ENCODE measurements at regions not wholly inside any gene's neighbourhood (a gene's known extent, or its start where the extent isn't known, plus 50 kb on each side); places are given as distances from the start of the nearest gene placed in this dataset.
A peak's percentile ranks its signal among the peaks of the same experiment; 100 is the strongest.

GRCh38 chr6:122124908-122125307 is 274.5 kb upstream of the HSF2 start:
- in situ Hi-C loops (cut with HindIII; ENCODE audit: extremely low pct_ligation_motif_present, low pct_unique_long_range_greater_than_20kb): no loop called here
- H2AFZ ChIP-seq (ENCODE audit: low read length): no peak overlapping the region
- H3K9me3 ChIP-seq (ENCODE audit: low read length): no peaks in the 10 kb centered on the region

GRCh38 chr6:122126894-122127293 is 272.6 kb upstream of the HSF2 start:
- FAIRE-seq: no peak
- Histone ChIP-seq H3K4me2 (ENCODE audit: low read depth, low read length) (no peak overlapping the region), H3K9me3 (ENCODE audit: low read length) (no peaks in the 10 kb centered on the region), H2AFZ (ENCODE audit: low read length) (no peak overlapping the region), H3K4me3 (replicated peaks in 1 of 3; ENCODE audit: insufficient read depth in 1 of 3, low read depth in 2 of 3, low read length in 3 of 3) (no peak overlapping the region), H3K36me3 (replicated peaks in 1 of 2; ENCODE audit: control insufficient read depth in 1 of 2, insufficient read depth in 2 of 2, low read length in 2 of 2) (no peaks in the 10 kb centered on the region), H3K79me2 (ENCODE audit: insufficient read depth, low read length) (no peaks in the 10 kb centered on the region), H3K27me3 (ENCODE audit: control insufficient read depth in 1 of 2, insufficient read depth in 2 of 2, low read length in 2 of 2) (no peaks in the 10 kb centered on the region), H4K20me1 (ENCODE audit: insufficient read depth, low read length) (no peaks in the 10 kb centered on the region), H3K27ac (ENCODE audit: extremely low read length, insufficient read depth, low read length) (no peak overlapping the region), H3K9ac (ENCODE audit: insufficient read depth, low read depth, low read length) (no peak overlapping the region), H3K4me1 (ENCODE audit: insufficient read depth, low read length) (no peaks in the 10 kb centered on the region)
- no TSS peak for BruUV-seq (replicated peaks)
- ChIA-PET CTCF (ENCODE audit: low intra/inter-chr PET ratio, low total read pairs) (no interaction called here), POLR2A (no interaction called here)
- DNase-seq (ENCODE audit: low spot score): no peak
- in situ Hi-C loops (cut with HindIII; ENCODE audit: extremely low pct_ligation_motif_present, low pct_unique_long_range_greater_than_20kb) (no loop called here), intact Hi-C loops (cut with micrococcal nuclease; ENCODE audit: unreplicated experiment) (no loop called here)
- WGBS (ENCODE audit: low lambda C conversion rate): 2% methylated on average over 3 of the region's 3 CpGs
- ATAC-seq: no peak
- no peak for TF ChIP-seq SNRNP70 (IDR thresholded peaks at IDR 0.05; ENCODE audit: low read depth, low read length)
- TF ChIP-seq ZNF326 (CRISPR knock-in tag; IDR thresholded peaks at IDR 0.05; ENCODE audit: borderline replicate concordance): no peak
- no peak for TF ChIP-seq HDAC1 (CRISPR knock-in tag; IDR thresholded peaks at IDR 0.05)
- no peak for TF ChIP-seq ETV5 (CRISPR knock-in tag; IDR thresholded peaks at IDR 0.05; ENCODE audit: borderline replicate concordance)
- no peak for TF ChIP-seq ZNF558 (CRISPR knock-in tag; IDR thresholded peaks at IDR 0.05; ENCODE audit: borderline replicate concordance)
- no peak for TF ChIP-seq TFDP1 (CRISPR knock-in tag; IDR thresholded peaks at IDR 0.05; ENCODE audit: borderline replicate concordance)
- no peak for TF ChIP-seq CHD4 (IDR thresholded peaks at IDR 0.05; ENCODE audit: borderline replicate concordance, low read length)
- TF ChIP-seq ZNF615 (CRISPR knock-in tag; IDR thresholded peaks at IDR 0.05; ENCODE audit: borderline replicate concordance): no peak
- no peak for TF ChIP-seq MAX (IDR thresholded peaks at IDR 0.05)
- TF ChIP-seq ZBTB7A (CRISPR knock-in tag; IDR thresholded peaks at IDR 0.05): no peak
- TF ChIP-seq RNF219 (CRISPR knock-in tag; IDR thresholded peaks at IDR 0.05): no peak
- TF ChIP-seq ZNF124 (CRISPR knock-in tag; IDR thresholded peaks at IDR 0.05): no peak

More at GRCh38 chr6:122124908-122125307, 274.5 kb upstream of the HSF2 start:
- intact Hi-C loops (cut with micrococcal nuclease; ENCODE audit: unreplicated experiment): no loop called here
- CTCF ChIA-PET (ENCODE audit: low intra/inter-chr PET ratio, low total read pairs): no interaction called here
- FAIRE-seq (no peak), ATAC-seq (no peak), DNase-seq (ENCODE audit: low spot score) (no peak)
- Histone ChIP-seq H3K36me3 (replicated peaks in 1 of 2; ENCODE audit: control insufficient read depth in 1 of 2, insufficient read depth in 2 of 2, low read length in 2 of 2) (no peaks in the 10 kb centered on the region), H3K4me1 (ENCODE audit: insufficient read depth, low read length) (no peaks in the 10 kb centered on the region), H3K4me3 (replicated peaks in 1 of 3; ENCODE audit: insufficient read depth in 1 of 3, low read depth in 2 of 3, low read length in 3 of 3) (no peak overlapping the region), H4K20me1 (ENCODE audit: insufficient read depth, low read length) (no peaks in the 10 kb centered on the region), H3K79me2 (ENCODE audit: insufficient read depth, low read length) (no peaks in the 10 kb centered on the region), H3K27me3 (ENCODE audit: control insufficient read depth in 1 of 2, insufficient read depth in 2 of 2, low read length in 2 of 2) (no peaks in the 10 kb centered on the region), H3K4me2 (ENCODE audit: low read depth, low read length) (no peak overlapping the region), H3K27ac (ENCODE audit: extremely low read length, insufficient read depth, low read length) (no peak overlapping the region), H3K9ac (ENCODE audit: insufficient read depth, low read depth, low read length) (no peak overlapping the region)
- TF ChIP-seq CEBPB (IDR thresholded peaks at IDR 0.05; ENCODE audit: borderline replicate concordance, low read depth, low read length): peak; percentile 83
- no peak for TF ChIP-seq ZBTB2 (CRISPR knock-in tag; IDR thresholded peaks at IDR 0.05; ENCODE audit: low read depth)
- POLR2A ChIA-PET: no interaction called here
- no TSS peak for BruUV-seq (replicated peaks)
- WGBS (ENCODE audit: low lambda C conversion rate): 35% methylated on average over 3 of the region's 3 CpGs
